ENCODE measurements at regions not wholly inside any gene's neighbourhood (a gene's known extent, or its start where the extent isn't known, plus 50 kb on each side); places are given as distances from the start of the nearest gene placed in this dataset.

DNA sequence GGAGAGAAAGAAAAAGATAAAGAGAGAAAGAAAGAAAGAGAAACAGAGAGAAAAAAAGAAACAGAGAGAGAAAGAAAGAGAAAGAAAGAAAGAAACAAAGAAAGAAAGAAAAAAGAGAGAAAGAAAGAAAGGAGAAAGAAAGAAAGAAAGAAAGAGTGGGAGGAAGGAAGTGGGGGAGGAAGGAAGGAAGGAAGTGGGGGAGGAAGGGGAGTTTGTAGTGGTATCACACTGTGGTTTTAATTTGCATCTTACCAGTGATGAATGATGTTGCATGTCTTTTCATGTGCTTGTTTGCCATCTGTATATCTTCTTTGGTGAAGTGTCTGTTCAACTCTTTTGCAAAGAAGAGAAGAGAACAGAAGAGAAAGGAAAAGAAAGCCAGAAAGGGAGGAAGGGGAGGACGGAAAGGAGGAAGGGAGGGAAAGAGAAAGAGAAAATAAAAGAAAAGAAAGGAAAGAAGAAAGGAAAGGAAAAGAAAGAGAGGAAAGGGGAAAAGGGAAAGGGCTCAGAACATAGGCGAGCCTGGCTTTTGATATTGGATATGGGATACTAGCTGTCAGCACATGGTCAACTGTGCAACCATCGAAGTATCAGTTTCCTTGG is 79.2 kb upstream of the FRMD4A start:
- TF ChIP-seq, protein P1, sequence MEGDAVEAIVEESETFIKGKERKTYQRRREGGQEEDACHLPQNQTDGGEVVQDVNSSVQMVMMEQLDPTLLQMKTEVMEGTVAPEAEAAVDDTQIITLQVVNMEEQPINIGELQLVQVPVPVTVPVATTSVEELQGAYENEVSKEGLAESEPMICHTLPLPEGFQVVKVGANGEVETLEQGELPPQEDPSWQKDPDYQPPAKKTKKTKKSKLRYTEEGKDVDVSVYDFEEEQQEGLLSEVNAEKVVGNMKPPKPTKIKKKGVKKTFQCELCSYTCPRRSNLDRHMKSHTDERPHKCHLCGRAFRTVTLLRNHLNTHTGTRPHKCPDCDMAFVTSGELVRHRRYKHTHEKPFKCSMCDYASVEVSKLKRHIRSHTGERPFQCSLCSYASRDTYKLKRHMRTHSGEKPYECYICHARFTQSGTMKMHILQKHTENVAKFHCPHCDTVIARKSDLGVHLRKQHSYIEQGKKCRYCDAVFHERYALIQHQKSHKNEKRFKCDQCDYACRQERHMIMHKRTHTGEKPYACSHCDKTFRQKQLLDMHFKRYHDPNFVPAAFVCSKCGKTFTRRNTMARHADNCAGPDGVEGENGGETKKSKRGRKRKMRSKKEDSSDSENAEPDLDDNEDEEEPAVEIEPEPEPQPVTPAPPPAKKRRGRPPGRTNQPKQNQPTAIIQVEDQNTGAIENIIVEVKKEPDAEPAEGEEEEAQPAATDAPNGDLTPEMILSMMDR (conservative IDR thresholded peaks at IDR 0.05; ENCODE audit: low read length), result no peak
- no peak for TF ChIP-seq EZH2phosphoT487 (IDR thresholded peaks at IDR 0.05; ENCODE audit: borderline replicate concordance, low read depth, low read length)

Measured in OCI-LY7 (cell line).